Central memory CD8-positive, alpha-beta T cell (primary cell): ENCODE measurements at regions not wholly inside any gene's neighbourhood (a gene's known extent, or its start where the extent isn't known, plus 50 kb on each side); places are given as distances from the start of the nearest gene placed in this dataset.

Source experiments
- ATAC-seq: fragments of 150-1000 bp; cut with Tn5 transposase; replicated peaks from 2 replicates; pipeline ENCODE4 v1.10.0; 2022; ENCODE audit warnings: mild to moderate bottlenecking, moderate FRiP score, moderate number of reproducible peaks; ENCODE audit not compliant: poor library complexity, severe bottlenecking; ENCODE audit errors: extremely low read depth
- DNase-seq, 2 donors: peaks; one replicate each; pipeline ENCODE4 v3.0.0; 2021; ENCODE audit warnings: low spot score in 2 of 2
- H3K27ac Mint-ChIP-seq: one replicate; pipeline ENCODE4 v1.8.0; 2022; ENCODE audit warnings: low read depth, mild to moderate bottlenecking, moderate library complexity, mixed read lengths
- H3K27me3 Mint-ChIP-seq: one replicate; pipeline ENCODE4 v1.8.0; 2022; ENCODE audit warnings: mixed read lengths
- H3K36me3 Mint-ChIP-seq: one replicate; pipeline ENCODE4 v1.8.0; 2022; ENCODE audit warnings: mild to moderate bottlenecking, moderate library complexity, mixed read lengths; ENCODE audit not compliant: insufficient read depth
- H3K4me1 Mint-ChIP-seq: one replicate; pipeline ENCODE4 v1.8.0; 2022; ENCODE audit warnings: mixed read lengths
- H3K4me3 Mint-ChIP-seq: one replicate; pipeline ENCODE4 v1.8.0; 2022; ENCODE audit warnings: mild to moderate bottlenecking, moderate library complexity, mixed read lengths
- H3K9me3 Mint-ChIP-seq: one replicate; pipeline ENCODE4 v1.8.0; 2022; ENCODE audit warnings: mixed read lengths

GRCh38 chr13:26908126-26908525, 147.5 kb upstream of the GPR12 start:
- no peak for ATAC-seq
- no peak overlapping the region for H3K4me3 Mint-ChIP-seq
- H3K27ac Mint-ChIP-seq, result no peak overlapping the region
- no peaks in the 10 kb centered on the region for H3K9me3 Mint-ChIP-seq
- DNase-seq, result no peak
- H3K36me3 Mint-ChIP-seq, result peaks cover 2% of the 10 kb centered on the region
- H3K4me1 Mint-ChIP-seq, result no peaks in the 10 kb centered on the region
- H3K27me3 Mint-ChIP-seq, result peaks cover 47% of the 10 kb centered on the region

- Mint-ChIP-seq H3K9me3 (no peaks in the 10 kb centered on the region), H3K27ac (no peak overlapping the region), H3K4me1 (no peaks in the 10 kb centered on the region), H3K27me3 (peaks cover 82% of the 10 kb centered on the region), H3K4me3 (no peak overlapping the region), H3K36me3 (no peaks in the 10 kb centered on the region)
- no peak for DNase-seq
- no peak for ATAC-seq
These were observed 138.6 kb upstream of the GPR12 start for GRCh38 chr13:26899202-26899601.

GRCh38 chr13:26897706-26898550, 137.3 kb upstream of the GPR12 start:
- Mint-ChIP-seq H3K36me3 (no peaks in the 10 kb centered on the region), H3K9me3 (no peaks in the 10 kb centered on the region), H3K27ac (no peak overlapping the region), H3K4me1 (no peaks in the 10 kb centered on the region), H3K4me3 (no peak overlapping the region), H3K27me3 (peaks cover 85% of the 10 kb centered on the region)
- DNase-seq (no peak), ATAC-seq (no peak)

GRCh38 chr13:26896986-26897668, 136.5 kb upstream of the GPR12 start:
- H3K27ac Mint-ChIP-seq, result no peak overlapping the region
- DNase-seq, result no peak
- H3K27me3 Mint-ChIP-seq, result peaks cover 77% of the 10 kb centered on the region
- H3K4me3 Mint-ChIP-seq, result no peak overlapping the region
- no peak for ATAC-seq
- H3K9me3 Mint-ChIP-seq, result no peaks in the 10 kb centered on the region
- H3K4me1 Mint-ChIP-seq, result no peaks in the 10 kb centered on the region
- H3K36me3 Mint-ChIP-seq, result no peaks in the 10 kb centered on the region

GRCh38 chr13:26895808-26896466, 135.4 kb upstream of the GPR12 start:
- H3K4me3 Mint-ChIP-seq, result no peak overlapping the region

GRCh38 chr13:26895081-26895807, 134.7 kb upstream of the GPR12 start:
- Mint-ChIP-seq H3K4me3 (no peak overlapping the region), H3K4me1 (no peaks in the 10 kb centered on the region), H3K27me3 (peaks cover 81% of the 10 kb centered on the region), H3K36me3 (peaks cover 2% of the 10 kb centered on the region), H3K9me3 (no peaks in the 10 kb centered on the region), H3K27ac (no peak overlapping the region)
- no peak for ATAC-seq
- no peak for DNase-seq

More at GRCh38 chr13:26895808-26896466, 135.4 kb upstream of the GPR12 start:
- H3K27me3 Mint-ChIP-seq, result peaks cover 81% of the 10 kb centered on the region
- H3K27ac Mint-ChIP-seq, result no peak overlapping the region
- DNase-seq, result no peak
- no peaks in the 10 kb centered on the region for H3K4me1 Mint-ChIP-seq
- no peaks in the 10 kb centered on the region for H3K9me3 Mint-ChIP-seq
- H3K36me3 Mint-ChIP-seq, result peaks cover 2% of the 10 kb centered on the region
- peak; percentile 3 for ATAC-seq

GRCh38 chr13:26888632-26889031, 128.0 kb upstream of the GPR12 start:
- Mint-ChIP-seq H3K27me3 (peaks cover 24% of the 10 kb centered on the region), H3K9me3 (no peaks in the 10 kb centered on the region), H3K4me1 (no peaks in the 10 kb centered on the region), H3K27ac (no peak overlapping the region), H3K36me3 (peaks cover 2% of the 10 kb centered on the region), H3K4me3 (no peak overlapping the region)
- DNase-seq (no peak), ATAC-seq (no peak)

- no peak overlapping the region for H3K4me3 Mint-ChIP-seq
- H3K9me3 Mint-ChIP-seq, result no peaks in the 10 kb centered on the region
- peaks cover 21% of the 10 kb centered on the region for H3K27me3 Mint-ChIP-seq
- peaks cover 2% of the 10 kb centered on the region for H3K36me3 Mint-ChIP-seq
- DNase-seq (no peak), ATAC-seq (no peak)
- H3K27ac Mint-ChIP-seq, result no peak overlapping the region
- H3K4me1 Mint-ChIP-seq, result no peaks in the 10 kb centered on the region
These were observed 127.0 kb upstream of the GPR12 start for GRCh38 chr13:26887594-26887993.

- H3K4me1 Mint-ChIP-seq, result no peaks in the 10 kb centered on the region
- H3K36me3 Mint-ChIP-seq, result no peaks in the 10 kb centered on the region
- no peak for DNase-seq
- H3K9me3 Mint-ChIP-seq, result no peaks in the 10 kb centered on the region
- no peak overlapping the region for H3K27ac Mint-ChIP-seq
- ATAC-seq, result no peak
- peaks cover 6% of the 10 kb centered on the region for H3K27me3 Mint-ChIP-seq
- H3K4me3 Mint-ChIP-seq, result no peak overlapping the region
These were observed 123.1 kb upstream of the GPR12 start for GRCh38 chr13:26883613-26884257.

- Mint-ChIP-seq H3K4me3 (no peak overlapping the region), H3K4me1 (no peaks in the 10 kb centered on the region), H3K9me3 (peaks cover 2% of the 10 kb centered on the region), H3K27me3 (peaks cover 16% of the 10 kb centered on the region), H3K27ac (no peak overlapping the region), H3K36me3 (no peaks in the 10 kb centered on the region)
- DNase-seq (no peak), ATAC-seq (no peak)
These were observed 122.1 kb upstream of the GPR12 start for GRCh38 chr13:26882731-26883130.

GRCh38 chr13:26881154-26881553, 120.6 kb upstream of the GPR12 start:
- H3K9me3 Mint-ChIP-seq, result peaks cover 11% of the 10 kb centered on the region
- no peak for ATAC-seq
- no peak for DNase-seq
- H3K4me3 Mint-ChIP-seq, result no peak overlapping the region
- H3K27ac Mint-ChIP-seq, result no peak overlapping the region
- peaks cover 28% of the 10 kb centered on the region for H3K27me3 Mint-ChIP-seq
- H3K36me3 Mint-ChIP-seq, result no peaks in the 10 kb centered on the region
- H3K4me1 Mint-ChIP-seq, result no peaks in the 10 kb centered on the region

GRCh38 chr13:26880735-26881134, 120.1 kb upstream of the GPR12 start:
- no peaks in the 10 kb centered on the region for H3K36me3 Mint-ChIP-seq
- H3K4me1 Mint-ChIP-seq, result no peaks in the 10 kb centered on the region
- peaks cover 14% of the 10 kb centered on the region for H3K9me3 Mint-ChIP-seq
- peaks cover 32% of the 10 kb centered on the region for H3K27me3 Mint-ChIP-seq
- H3K4me3 Mint-ChIP-seq, result no peak overlapping the region
- ATAC-seq (no peak), DNase-seq (no peak)
- H3K27ac Mint-ChIP-seq, result no peak overlapping the region
